H9 (cell line): ENCODE measurements at regions not wholly inside any gene's neighbourhood (a gene's known extent, or its start where the extent isn't known, plus 50 kb on each side); places are given as distances from the start of the nearest gene placed in this dataset.

Experiments
- DNase-seq: peaks from one replicate; pipeline ENCODE4 v3.0.0-alpha.2; 2017
- H2AFZ ChIP-seq: one replicate; pipeline ENCODE4 v1.6.1; 2013; ENCODE audit warnings: mild to moderate bottlenecking, low read length, control low read depth, moderate library complexity
- H2AK5ac ChIP-seq: 2 replicates; pipeline ENCODE4 v1.6.1; 2013; ENCODE audit warnings: low read length, control low read depth, mixed read lengths; ENCODE audit not compliant: insufficient read length
- H2BK120ac ChIP-seq: one replicate; pipeline ENCODE4 v1.6.1; 2013; ENCODE audit warnings: low read depth, mild to moderate bottlenecking, low read length, control low read depth, inconsistent platforms; ENCODE audit not compliant: poor library complexity, severe bottlenecking
- H2BK12ac ChIP-seq: 2 replicates; pipeline ENCODE4 v1.6.1; 2013; ENCODE audit warnings: low read length, control low read depth, mixed read lengths, low read depth; ENCODE audit not compliant: insufficient read length
- H2BK15ac ChIP-seq: 2 replicates; pipeline ENCODE4 v1.6.1; 2013; ENCODE audit warnings: low read depth, low read length, control low read depth
- H2BK20ac ChIP-seq: one replicate; pipeline ENCODE4 v1.6.1; 2013; ENCODE audit warnings: low read depth, mild to moderate bottlenecking, low read length, control low read depth, inconsistent platforms; ENCODE audit not compliant: poor library complexity, severe bottlenecking
- H2BK5ac ChIP-seq: 2 replicates; pipeline ENCODE4 v1.6.1; 2013; ENCODE audit warnings: low read length, control low read depth, mixed read lengths; ENCODE audit not compliant: insufficient read length
- H3K14ac ChIP-seq: 2 replicates; pipeline ENCODE4 v1.6.1; 2013; ENCODE audit warnings: low read length, control low read depth; ENCODE audit not compliant: insufficient read depth
- H3K18ac ChIP-seq: 2 replicates; pipeline ENCODE4 v1.6.1; 2013; ENCODE audit warnings: low read depth, mild to moderate bottlenecking, mixed read lengths, low read length, control low read depth; ENCODE audit not compliant: insufficient read length
- H3K23ac ChIP-seq: 2 replicates; pipeline ENCODE4 v1.6.1; 2013; ENCODE audit warnings: low read length, control low read depth, mixed read lengths, low read depth; ENCODE audit not compliant: insufficient read length
- H3K23me2 ChIP-seq: 2 replicates; pipeline ENCODE4 v1.6.1; 2013; ENCODE audit warnings: low read depth, mild to moderate bottlenecking, mixed read lengths, low read length, control low read depth; ENCODE audit not compliant: insufficient read length, poor library complexity, severe bottlenecking
- H3K27ac ChIP-seq: 2 replicates; pipeline ENCODE4 v1.5.1; 2013; ENCODE audit warnings: low read length, control low read depth, mixed read lengths, low read depth; ENCODE audit not compliant: insufficient read length
- H3K27me3 ChIP-seq: 2 replicates; pipeline ENCODE4 v1.6.1; 2013; ENCODE audit warnings: low read length, control low read depth, inconsistent platforms; ENCODE audit not compliant: insufficient read depth
- H3K4ac ChIP-seq: 2 replicates; pipeline ENCODE4 v1.6.1; 2013; ENCODE audit warnings: low read depth, mild to moderate bottlenecking, control low read depth, inconsistent platforms, low read length, moderate library complexity
- H3K4me1 ChIP-seq: 2 replicates; pipeline ENCODE4 v1.6.1; 2013; ENCODE audit warnings: low read length, control low read depth, inconsistent platforms; ENCODE audit not compliant: insufficient read depth
- H3K4me2 ChIP-seq: 2 replicates; pipeline ENCODE4 v1.6.1; 2013; ENCODE audit warnings: low read length, control low read depth, mixed read lengths; ENCODE audit not compliant: insufficient read length, insufficient read depth
- H3K56ac ChIP-seq: 2 replicates; pipeline ENCODE4 v1.6.1; 2013; ENCODE audit warnings: low read depth, mild to moderate bottlenecking, mixed read lengths, low read length, control low read depth; ENCODE audit not compliant: insufficient read length
- H3K79me1 ChIP-seq: 2 replicates; pipeline ENCODE4 v1.6.1; 2013; ENCODE audit warnings: low read depth, mild to moderate bottlenecking, moderate library complexity, low read length, control low read depth, inconsistent platforms; ENCODE audit not compliant: insufficient read depth, poor library complexity, severe bottlenecking
- H3K79me2 ChIP-seq: 2 replicates; pipeline ENCODE4 v1.6.1; 2013; ENCODE audit warnings: low read length, control low read depth, inconsistent platforms; ENCODE audit not compliant: insufficient read depth
- H3K9ac ChIP-seq: 2 replicates; pipeline ENCODE4 v1.6.1; 2013; ENCODE audit warnings: low read length, control low read depth, mixed read lengths; ENCODE audit not compliant: insufficient read length; ENCODE audit errors: extremely low read depth
- H3K9me3 ChIP-seq: one replicate; pipeline ENCODE4 v1.6.1; 2013; ENCODE audit warnings: low read depth, low read length, inconsistent platforms; ENCODE audit not compliant: control insufficient read depth
- H3T11ph ChIP-seq: one replicate; pipeline ENCODE4 v1.6.1; 2013; ENCODE audit warnings: mild to moderate bottlenecking, low read length, control low read depth, inconsistent platforms
- H4K20me1 ChIP-seq: one replicate; pipeline ENCODE4 v1.6.1; 2013; ENCODE audit not compliant: control insufficient read depth, insufficient read length, insufficient read depth
- H4K5ac ChIP-seq: 2 replicates; pipeline ENCODE4 v1.6.1; 2013; ENCODE audit warnings: low read depth, mild to moderate bottlenecking, mixed read lengths, low read length, control low read depth; ENCODE audit not compliant: insufficient read length
- H4K8ac ChIP-seq: replicated peaks from 2 replicates; pipeline ENCODE4 v1.6.1; 2013; ENCODE audit warnings: low read length, control low read depth, mixed read lengths, low read depth; ENCODE audit not compliant: insufficient read length
- H4K91ac ChIP-seq: 2 replicates; pipeline ENCODE4 v1.6.1; 2013; ENCODE audit warnings: low read depth, mild to moderate bottlenecking, moderate library complexity, mixed read lengths, low read length, control low read depth; ENCODE audit not compliant: insufficient read length
- H3K27ac Mint-ChIP-seq, 3 experiments: 2 replicates in 2 of 3; 3 replicates in 1 of 3; pipeline ENCODE4 v1.8.0; 2020 to 2021; ENCODE audit warnings: mixed read lengths in 3 of 3, mild to moderate bottlenecking in 1 of 3, moderate library complexity in 1 of 3
- H3K27me3 Mint-ChIP-seq: 2 replicates; pipeline ENCODE4 v1.8.0; 2021; ENCODE audit warnings: low read depth, mild to moderate bottlenecking, moderate library complexity, mixed read lengths
- H3K36me3 Mint-ChIP-seq, 3 experiments: 2 replicates in 2 of 3; 3 replicates in 1 of 3; pipeline ENCODE4 v1.8.0; 2020 to 2021; ENCODE audit warnings: low read depth in 3 of 3, mixed read lengths in 3 of 3; ENCODE audit not compliant: insufficient read depth in 1 of 3
- H3K4me1 Mint-ChIP-seq, 2 experiments: 2 replicates each; pipeline ENCODE4 v1.8.0; 2020; ENCODE audit warnings: mixed read lengths in 2 of 2
- H3K4me3 Mint-ChIP-seq, 2 experiments: 2 replicates in 1 of 2; 3 replicates in 1 of 2; pipeline ENCODE4 v1.8.0; 2020 to 2021; ENCODE audit warnings: mild to moderate bottlenecking in 2 of 2, mixed read lengths in 2 of 2, moderate library complexity in 1 of 2
- H3K9me3 Mint-ChIP-seq, 2 experiments: 2 replicates in 1 of 2; 3 replicates in 1 of 2; pipeline ENCODE4 v1.8.0; 2020; ENCODE audit warnings: mild to moderate bottlenecking in 2 of 2, mixed read lengths in 2 of 2, moderate library complexity in 1 of 2
- CTCF ChIP-seq: fragments of 200-600 bp; sonication (generic); conservative IDR thresholded peaks from 3 replicates; pipeline ENCODE4 v1.8.0; 2021; ENCODE audit warnings: antibody characterized with exemption, mild to moderate bottlenecking

GRCh38 chr15:96181217-96181616 lies 149.3 kb upstream of the NR2F2 start:
- H3K4ac ChIP-seq: no peak overlapping the region
- no peak for DNase-seq
- Mint-ChIP-seq H3K9me3 (no peaks in the 10 kb centered on the region), H3K27ac (no peak overlapping the region), H3K4me3 (no peak overlapping the region), H3K4me1 (peaks cover 49 to 60% of the 10 kb centered on the region in 2 experiments), H3K27me3 (peaks cover 6% of the 10 kb centered on the region), H3K36me3 (no peaks in the 10 kb centered on the region)
- H2BK5ac ChIP-seq: no peak overlapping the region
- no peak overlapping the region for H3K27ac ChIP-seq
- H3K14ac ChIP-seq: no peak overlapping the region
- H2AFZ ChIP-seq: no peak overlapping the region
- no peak overlapping the region for H2AK5ac ChIP-seq
- H3K79me2 ChIP-seq: no peaks in the 10 kb centered on the region
- no peak overlapping the region for H2BK15ac ChIP-seq
- no peak overlapping the region for H3K56ac ChIP-seq
- no peak overlapping the region for H2BK20ac ChIP-seq
- H3T11ph ChIP-seq: no peak overlapping the region
- H2BK12ac ChIP-seq: no peak overlapping the region
- H3K9ac ChIP-seq: no peak overlapping the region
- no peak overlapping the region for H3K18ac ChIP-seq
- peaks cover 5% of the 10 kb centered on the region; the same call in 1 of the 2 replicates for H3K4me1 ChIP-seq
- H4K5ac ChIP-seq: no peak overlapping the region
- H3K4me2 ChIP-seq: no peak overlapping the region
- H4K20me1 ChIP-seq: no peaks in the 10 kb centered on the region
- no peaks in the 10 kb centered on the region for H3K27me3 ChIP-seq
- H3K23ac ChIP-seq: no peak overlapping the region
- H3K9me3 ChIP-seq: no peaks in the 10 kb centered on the region
- H3K23me2 ChIP-seq: no peaks in the 10 kb centered on the region
- H3K79me1 ChIP-seq: no peaks in the 10 kb centered on the region
- no peak overlapping the region for H2BK120ac ChIP-seq
- H4K8ac ChIP-seq: no peak overlapping the region
- no peak for TF ChIP-seq CTCF
- no peak overlapping the region for H4K91ac ChIP-seq
